Endothelial cell of umbilical vein (primary cell): ENCODE measurements at regions not wholly inside any gene's neighbourhood (a gene's known extent, or its start where the extent isn't known, plus 50 kb on each side); places are given as distances from the start of the nearest gene placed in this dataset.

Source experiments
- BruUV-seq: library from RNA; stranded (reverse); fragments of 400-500 nt; replicated peaks from 2 replicates; lab custom pipeline; 2021; lab: Mats Ljungman, UMichigan
- CTCF ChIA-PET: fragments of 300-600, 350-600 bp; sonication (Branson Sonifier 250); formaldehyde crosslinking; loops from one replicate; lab custom pipeline; 2021; ENCODE audit warnings: antibody characterized with exemption, inconsistent platforms; lab: Charles Lee
- POLR2A ChIA-PET: fragments of 300-600, 350-600 bp; sonication (Branson Sonifier 250); formaldehyde crosslinking; loops from one replicate; lab custom pipeline; 2021; ENCODE audit warnings: antibody characterized with exemption, inconsistent platforms; lab: Charles Lee
- DNase-seq: peaks from one replicate; pipeline ENCODE4 v3.0.0-alpha.2; 2011; ENCODE audit warnings: low read depth, low spot score
- FAIRE-seq: peaks from 2 replicates; lab custom pipeline; 2011; peaks lifted over from hg19 to GRCh38; lab: Jason Lieb, UNC
- H2AFZ ChIP-seq: 2 replicates; pipeline ENCODE4 v1.6.0; 2012; ENCODE audit warnings: low read depth, low read length, control low read depth, inconsistent platforms
- H3K27ac ChIP-seq: 2 replicates; pipeline ENCODE4 v1.5.1; 2011; ENCODE audit warnings: low read depth, mild to moderate bottlenecking, control low read depth, low read length, moderate library complexity; ENCODE audit not compliant: insufficient read depth
- H3K27me3 ChIP-seq, 2 experiments: 2 replicates each; pipeline versions ENCODE4 v1.6.0 to v1.6.1; 2011; ENCODE audit warnings: low read length in 2 of 2, mixed read lengths in 1 of 2; ENCODE audit not compliant: control insufficient read depth in 2 of 2, insufficient read depth in 2 of 2
- H3K36me3 ChIP-seq, 2 experiments: 2 replicates in 1 of 2; 3 replicates in 1 of 2; pipeline ENCODE4 v1.5.1; 2011; ENCODE audit warnings: low read length in 2 of 2, mild to moderate bottlenecking in 1 of 2, moderate library complexity in 1 of 2; ENCODE audit not compliant: control insufficient read depth in 2 of 2, insufficient read depth in 2 of 2; ENCODE audit errors: extremely low read depth in 1 of 2
- H3K4me1 ChIP-seq: 3 replicates; pipeline ENCODE4 v1.5.1; 2011; ENCODE audit warnings: mild to moderate bottlenecking, low read length; ENCODE audit not compliant: control insufficient read depth, insufficient read depth; ENCODE audit errors: extremely low read depth
- H3K4me2 ChIP-seq: 2 replicates; pipeline ENCODE4 v1.6.1; 2011; ENCODE audit warnings: low read length, control low read depth, mixed read lengths; ENCODE audit not compliant: insufficient read depth
- H3K4me3 ChIP-seq, 3 experiments: fragments of 200-600 bp in 1 of 3; sonication (generic), shearing (Covaris generic) in 1 of 3; replicated peaks in 1 of 3; 2 replicates each; pipeline ENCODE4 v1.5.1; 2011 to 2016; ENCODE audit warnings: control low read depth in 3 of 3, low read length in 3 of 3, mild to moderate bottlenecking in 2 of 3, inconsistent platforms in 1 of 3, low read depth in 1 of 3, moderate library complexity in 1 of 3; ENCODE audit not compliant: insufficient read depth in 1 of 3
- H3K79me2 ChIP-seq: 2 replicates; pipeline ENCODE4 v1.6.0; 2012; ENCODE audit warnings: low read length, inconsistent platforms; ENCODE audit not compliant: control insufficient read depth, insufficient read depth
- H3K9ac ChIP-seq: replicated peaks from 2 replicates; pipeline ENCODE3; 2011; ENCODE audit warnings: low read length, control low read depth; ENCODE audit not compliant: insufficient read depth; ENCODE audit errors: extremely low read depth
- H3K9me1 ChIP-seq: replicated peaks from 3 replicates; pipeline ENCODE4 v1.6.0; 2011; ENCODE audit warnings: mild to moderate bottlenecking, low read length; ENCODE audit not compliant: control insufficient read depth, insufficient read depth; ENCODE audit errors: extremely low read depth
- H3K9me3 ChIP-seq: replicated peaks from 2 replicates; pipeline ENCODE4 v1.5.1; 2012; ENCODE audit warnings: low read length, inconsistent platforms; ENCODE audit not compliant: control insufficient read depth, insufficient read depth
- H4K20me1 ChIP-seq: replicated peaks from 2 replicates; pipeline ENCODE3; 2011; ENCODE audit warnings: mild to moderate bottlenecking, low read length; ENCODE audit not compliant: control insufficient read depth, insufficient read depth; ENCODE audit errors: extremely low read depth
- CTCF ChIP-seq, 2 donors: IDR thresholded peaks; 1 replicate in 1 of 2; 2 replicates in 1 of 2; pipeline ENCODE4 v1.5.1; 2011; ENCODE audit warnings: low read length in 2 of 2, mild to moderate bottlenecking in 2 of 2, moderate library complexity in 2 of 2, control low read depth in 1 of 2, inconsistent platforms in 1 of 2, low read depth in 1 of 2; ENCODE audit not compliant: insufficient read depth in 1 of 2; ENCODE audit errors: extremely low read depth in 1 of 2
- EZH2 ChIP-seq: IDR thresholded peaks from 2 replicates; pipeline ENCODE4 v1.6.1; 2012; ENCODE audit warnings: borderline replicate concordance, low read depth, mild to moderate bottlenecking, moderate library complexity, low read length, inconsistent platforms; ENCODE audit not compliant: severe bottlenecking
- FOS ChIP-seq: IDR thresholded peaks from 2 replicates; pipeline ENCODE4 v1.6.1; 2011; ENCODE audit warnings: mild to moderate bottlenecking, low read length, moderate library complexity, borderline replicate concordance; ENCODE audit not compliant: insufficient read depth
- GATA2 ChIP-seq: IDR thresholded peaks from 2 replicates; pipeline ENCODE4 v1.7.0; 2011; ENCODE audit warnings: low read depth, mild to moderate bottlenecking, moderate library complexity, mixed read lengths, low read length; ENCODE audit not compliant: insufficient read length, insufficient read depth
- JUN ChIP-seq: IDR thresholded peaks from 2 replicates; pipeline ENCODE4 v1.6.1; 2011; ENCODE audit warnings: borderline replicate concordance, low read depth; ENCODE audit not compliant: insufficient read length, insufficient read depth
- MAX ChIP-seq: IDR thresholded peaks from 2 replicates; pipeline ENCODE4 v1.6.1; 2011; ENCODE audit not compliant: insufficient read depth, insufficient read length
- MYC ChIP-seq: IDR thresholded peaks from one replicate; pipeline ENCODE4 v1.6.1; 2011; ENCODE audit warnings: mild to moderate bottlenecking, low read depth, low read length
- POLR2A ChIP-seq: IDR thresholded peaks from 2 replicates; pipeline ENCODE4 v1.6.1; 2012; ENCODE audit warnings: low read depth, mild to moderate bottlenecking, control low read depth, low read length
- POLR2AphosphoS5 ChIP-seq: IDR thresholded peaks from 2 replicates; pipeline ENCODE4 v1.6.1; 2012; ENCODE audit warnings: low read depth, mild to moderate bottlenecking, control low read depth, low read length, moderate library complexity; ENCODE audit not compliant: insufficient read depth
- dilution Hi-C: fragments of 300-500 bp; cut with MboI; formaldehyde crosslinking; loops from one replicate; pipeline ENCODE4 v1.15.0; 2019; ENCODE audit warnings: low sequenced_read_pairs; ENCODE audit not compliant: extremely low pct_ligation_motif_present
- intact Hi-C: fragments of 100-400 bp; cut with micrococcal nuclease; formaldehyde crosslinking; loops from one replicate; pipeline ENCODE4 v1.10.0; 2022

- H3K9me3 ChIP-seq: no peaks in the 10 kb centered on the region
- intact Hi-C loops: loop anchor here (2.0 kb wide), 1 partner anchor 33 kb away; no protein-coding TSS in a partner anchor
- no peak for TF ChIP-seq CTCF (IDR thresholded peaks at IDR 0.05; ENCODE audit: extremely low read depth in 1 of 2, insufficient read depth in 1 of 2, low read depth in 1 of 2, low read length in 2 of 2)
- TF ChIP-seq MAX: no peak
- TF ChIP-seq JUN: no peak
- TF ChIP-seq GATA2: no peak
- no peak for TF ChIP-seq EZH2
- TF ChIP-seq POLR2A: no peak
- no peak for TF ChIP-seq POLR2AphosphoS5
- TF ChIP-seq FOS: no peak
- no peak for TF ChIP-seq MYC
- no peak overlapping the region for H3K27ac ChIP-seq
- no peak overlapping the region for H3K4me3 ChIP-seq
- no peaks in the 10 kb centered on the region for H3K79me2 ChIP-seq
- ChIA-PET CTCF (interaction anchor here (1.0 to 11.5 kb wide), 5 partner anchors 12 to 403 kb away, joined by 3 to 382 read pairs (median 6); no protein-coding TSS in a partner anchor), POLR2A (no interaction called here)
- no peaks in the 10 kb centered on the region for H4K20me1 ChIP-seq
- dilution Hi-C loops: no loop called here
- no peak overlapping the region for H2AFZ ChIP-seq
- no peak overlapping the region for H3K4me2 ChIP-seq
- no peaks in the 10 kb centered on the region for H3K4me1 ChIP-seq
- FAIRE-seq (no peak), DNase-seq (no peak)
- no peaks in the 10 kb centered on the region for H3K36me3 ChIP-seq
- H3K9ac ChIP-seq: no peak overlapping the region
- BruUV-seq: no TSS peak
- no peaks in the 10 kb centered on the region for H3K9me1 ChIP-seq
- peaks cover 0 to 2% of the 10 kb centered on the region in 2 experiments for H3K27me3 ChIP-seq
These were observed 62.3 kb upstream of the ARL8B start for GRCh38 chr3:5059782-5060181.
